H9 (cell line): ENCODE measurements at regions not wholly inside any gene's neighbourhood (a gene's known extent, or its start where the extent isn't known, plus 50 kb on each side); places are given as distances from the start of the nearest gene placed in this dataset.

Experiments used
- DNase-seq: peaks from one replicate; pipeline ENCODE4 v3.0.0-alpha.2; 2017
- H2AFZ ChIP-seq: one replicate; pipeline ENCODE4 v1.6.1; 2013; ENCODE audit warnings: mild to moderate bottlenecking, low read length, control low read depth, moderate library complexity
- H2AK5ac ChIP-seq: 2 replicates; pipeline ENCODE4 v1.6.1; 2013; ENCODE audit warnings: low read length, control low read depth, mixed read lengths; ENCODE audit not compliant: insufficient read length
- H2BK120ac ChIP-seq: one replicate; pipeline ENCODE4 v1.6.1; 2013; ENCODE audit warnings: low read depth, mild to moderate bottlenecking, low read length, control low read depth, inconsistent platforms; ENCODE audit not compliant: poor library complexity, severe bottlenecking
- H2BK12ac ChIP-seq: 2 replicates; pipeline ENCODE4 v1.6.1; 2013; ENCODE audit warnings: low read length, control low read depth, mixed read lengths, low read depth; ENCODE audit not compliant: insufficient read length
- H2BK15ac ChIP-seq: 2 replicates; pipeline ENCODE4 v1.6.1; 2013; ENCODE audit warnings: low read depth, low read length, control low read depth
- H2BK20ac ChIP-seq: one replicate; pipeline ENCODE4 v1.6.1; 2013; ENCODE audit warnings: low read depth, mild to moderate bottlenecking, low read length, control low read depth, inconsistent platforms; ENCODE audit not compliant: poor library complexity, severe bottlenecking
- H2BK5ac ChIP-seq: 2 replicates; pipeline ENCODE4 v1.6.1; 2013; ENCODE audit warnings: low read length, control low read depth, mixed read lengths; ENCODE audit not compliant: insufficient read length
- H3K14ac ChIP-seq: 2 replicates; pipeline ENCODE4 v1.6.1; 2013; ENCODE audit warnings: low read length, control low read depth; ENCODE audit not compliant: insufficient read depth
- H3K18ac ChIP-seq: 2 replicates; pipeline ENCODE4 v1.6.1; 2013; ENCODE audit warnings: low read depth, mild to moderate bottlenecking, mixed read lengths, low read length, control low read depth; ENCODE audit not compliant: insufficient read length
- H3K23ac ChIP-seq: 2 replicates; pipeline ENCODE4 v1.6.1; 2013; ENCODE audit warnings: low read length, control low read depth, mixed read lengths, low read depth; ENCODE audit not compliant: insufficient read length
- H3K23me2 ChIP-seq: 2 replicates; pipeline ENCODE4 v1.6.1; 2013; ENCODE audit warnings: low read depth, mild to moderate bottlenecking, mixed read lengths, low read length, control low read depth; ENCODE audit not compliant: insufficient read length, poor library complexity, severe bottlenecking
- H3K27ac ChIP-seq: 2 replicates; pipeline ENCODE4 v1.5.1; 2013; ENCODE audit warnings: low read length, control low read depth, mixed read lengths, low read depth; ENCODE audit not compliant: insufficient read length
- H3K27me3 ChIP-seq: 2 replicates; pipeline ENCODE4 v1.6.1; 2013; ENCODE audit warnings: low read length, control low read depth, inconsistent platforms; ENCODE audit not compliant: insufficient read depth
- H3K4ac ChIP-seq: 2 replicates; pipeline ENCODE4 v1.6.1; 2013; ENCODE audit warnings: low read depth, mild to moderate bottlenecking, control low read depth, inconsistent platforms, low read length, moderate library complexity
- H3K4me1 ChIP-seq: 2 replicates; pipeline ENCODE4 v1.6.1; 2013; ENCODE audit warnings: low read length, control low read depth, inconsistent platforms; ENCODE audit not compliant: insufficient read depth
- H3K4me2 ChIP-seq: 2 replicates; pipeline ENCODE4 v1.6.1; 2013; ENCODE audit warnings: low read length, control low read depth, mixed read lengths; ENCODE audit not compliant: insufficient read length, insufficient read depth
- H3K56ac ChIP-seq: 2 replicates; pipeline ENCODE4 v1.6.1; 2013; ENCODE audit warnings: low read depth, mild to moderate bottlenecking, mixed read lengths, low read length, control low read depth; ENCODE audit not compliant: insufficient read length
- H3K79me1 ChIP-seq: 2 replicates; pipeline ENCODE4 v1.6.1; 2013; ENCODE audit warnings: low read depth, mild to moderate bottlenecking, moderate library complexity, low read length, control low read depth, inconsistent platforms; ENCODE audit not compliant: insufficient read depth, poor library complexity, severe bottlenecking
- H3K79me2 ChIP-seq: 2 replicates; pipeline ENCODE4 v1.6.1; 2013; ENCODE audit warnings: low read length, control low read depth, inconsistent platforms; ENCODE audit not compliant: insufficient read depth
- H3K9ac ChIP-seq: 2 replicates; pipeline ENCODE4 v1.6.1; 2013; ENCODE audit warnings: low read length, control low read depth, mixed read lengths; ENCODE audit not compliant: insufficient read length; ENCODE audit errors: extremely low read depth
- H3K9me3 ChIP-seq: one replicate; pipeline ENCODE4 v1.6.1; 2013; ENCODE audit warnings: low read depth, low read length, inconsistent platforms; ENCODE audit not compliant: control insufficient read depth
- H3T11ph ChIP-seq: one replicate; pipeline ENCODE4 v1.6.1; 2013; ENCODE audit warnings: mild to moderate bottlenecking, low read length, control low read depth, inconsistent platforms
- H4K20me1 ChIP-seq: one replicate; pipeline ENCODE4 v1.6.1; 2013; ENCODE audit not compliant: control insufficient read depth, insufficient read length, insufficient read depth
- H4K5ac ChIP-seq: 2 replicates; pipeline ENCODE4 v1.6.1; 2013; ENCODE audit warnings: low read depth, mild to moderate bottlenecking, mixed read lengths, low read length, control low read depth; ENCODE audit not compliant: insufficient read length
- H4K8ac ChIP-seq: replicated peaks from 2 replicates; pipeline ENCODE4 v1.6.1; 2013; ENCODE audit warnings: low read length, control low read depth, mixed read lengths, low read depth; ENCODE audit not compliant: insufficient read length
- H4K91ac ChIP-seq: 2 replicates; pipeline ENCODE4 v1.6.1; 2013; ENCODE audit warnings: low read depth, mild to moderate bottlenecking, moderate library complexity, mixed read lengths, low read length, control low read depth; ENCODE audit not compliant: insufficient read length
- H3K27ac Mint-ChIP-seq, 3 experiments: 2 replicates in 2 of 3; 3 replicates in 1 of 3; pipeline ENCODE4 v1.8.0; 2020 to 2021; ENCODE audit warnings: mixed read lengths in 3 of 3, mild to moderate bottlenecking in 1 of 3, moderate library complexity in 1 of 3
- H3K27me3 Mint-ChIP-seq: 2 replicates; pipeline ENCODE4 v1.8.0; 2021; ENCODE audit warnings: low read depth, mild to moderate bottlenecking, moderate library complexity, mixed read lengths
- H3K36me3 Mint-ChIP-seq, 3 experiments: 2 replicates in 2 of 3; 3 replicates in 1 of 3; pipeline ENCODE4 v1.8.0; 2020 to 2021; ENCODE audit warnings: low read depth in 3 of 3, mixed read lengths in 3 of 3; ENCODE audit not compliant: insufficient read depth in 1 of 3
- H3K4me1 Mint-ChIP-seq, 2 experiments: 2 replicates each; pipeline ENCODE4 v1.8.0; 2020; ENCODE audit warnings: mixed read lengths in 2 of 2
- H3K4me3 Mint-ChIP-seq, 2 experiments: 2 replicates in 1 of 2; 3 replicates in 1 of 2; pipeline ENCODE4 v1.8.0; 2020 to 2021; ENCODE audit warnings: mild to moderate bottlenecking in 2 of 2, mixed read lengths in 2 of 2, moderate library complexity in 1 of 2
- H3K9me3 Mint-ChIP-seq, 2 experiments: 2 replicates in 1 of 2; 3 replicates in 1 of 2; pipeline ENCODE4 v1.8.0; 2020; ENCODE audit warnings: mild to moderate bottlenecking in 2 of 2, mixed read lengths in 2 of 2, moderate library complexity in 1 of 2
- CTCF ChIP-seq: fragments of 200-600 bp; sonication (generic); conservative IDR thresholded peaks from 3 replicates; pipeline ENCODE4 v1.8.0; 2021; ENCODE audit warnings: antibody characterized with exemption, mild to moderate bottlenecking
- WGBS: extraction: QIAGEN DNeasy Blood & Tissue Kit; methylation state at CpG from one replicate; pipeline ENCODE4 v1.1.7; 2013; ENCODE audit warnings: missing lambda C conversion rate, low lambda C conversion rate, mixed read lengths; ENCODE audit not compliant: insufficient read length; ENCODE audit errors: extremely low coverage; 5-methylcytosine and 5-hydroxymethylcytosine counted together

- Histone ChIP-seq H4K8ac (no peak overlapping the region), H3K56ac (no peak overlapping the region), H3K9me3 (no peaks in the 10 kb centered on the region), H2BK12ac (no peak overlapping the region), H2AFZ (no peak overlapping the region), H3K27me3 (no peaks in the 10 kb centered on the region), H4K5ac (no peak overlapping the region), H3K23ac (no peak overlapping the region), H2BK120ac (no peak overlapping the region), H3K4ac (no peak overlapping the region), H3K18ac (no peak overlapping the region), H3K79me2 (no peaks in the 10 kb centered on the region), H2BK20ac (no peak overlapping the region), H2AK5ac (no peak overlapping the region), H3K23me2 (no peaks in the 10 kb centered on the region), H4K91ac (no peak overlapping the region), H3K79me1 (no peaks in the 10 kb centered on the region), H2BK5ac (no peak overlapping the region), H3K14ac (no peak overlapping the region), H4K20me1 (no peaks in the 10 kb centered on the region), H2BK15ac (no peak overlapping the region), H3K4me1 (no peaks in the 10 kb centered on the region), H3K27ac (no peak overlapping the region), H3K4me2 (no peak overlapping the region), H3K9ac (no peak overlapping the region), H3T11ph (no peak overlapping the region)
- Mint-ChIP-seq H3K9me3 (no peaks in the 10 kb centered on the region), H3K4me3 (no peak overlapping the region), H3K36me3 (no peaks in the 10 kb centered on the region), H3K27ac (peak overlapping the region in 1 of 3 experiments; percentile 19; a peak in 1 of 7 replicates), H3K4me1 (peaks cover 16 to 18% of the 10 kb centered on the region in 2 experiments), H3K27me3 (peaks cover 13% of the 10 kb centered on the region)
- no peak for TF ChIP-seq CTCF
- WGBS = no CpG with 5 or more reads among the region's 5 CpGs
- no peak for DNase-seq
Observed at GRCh38 chr22:48391820-48392219, 1435.9 kb downstream of the BRD1 start.
